Common myeloid progenitor, CD34-positive (primary cell): ENCODE measurements at regions not wholly inside any gene's neighbourhood (a gene's known extent, or its start where the extent isn't known, plus 50 kb on each side); places are given as distances from the start of the nearest gene placed in this dataset.
"Not testable (repeated sequence)": the region's sequence is repeated elsewhere in the genome, so short reads cannot be mapped to it uniquely, and the experiment has no call there.

Source experiments
- CTCF ChIA-PET: fragments of 350-600 bp; sonication (Branson Sonifier 250); formaldehyde crosslinking; loops from one replicate; lab custom pipeline; 2021; ENCODE audit warnings: antibody characterized with exemption; lab: Charles Lee
- POLR2A ChIA-PET: fragments of 350-600 bp; sonication (Branson Sonifier 250); formaldehyde crosslinking; loops from one replicate; lab custom pipeline; 2021; ENCODE audit warnings: antibody characterized with exemption; lab: Charles Lee
- DNase-seq, 3 donors: peaks; one replicate each; pipeline versions ENCODE4 v3.0.0 to v3.0.0-alpha.2; 2013
- H3K27ac ChIP-seq, 2 experiments: 1 replicate in 1 of 2; 2 replicates in 1 of 2; pipeline ENCODE4 v1.7.0; 2013; ENCODE audit warnings: inconsistent platforms in 2 of 2, low read length in 2 of 2, mild to moderate bottlenecking in 2 of 2, low read depth in 1 of 2, moderate library complexity in 1 of 2; ENCODE audit not compliant: severe bottlenecking in 2 of 2, insufficient read depth in 1 of 2, poor library complexity in 1 of 2
- H3K27me3 ChIP-seq, 5 experiments: replicated peaks in 2 of 5; 1 replicate in 3 of 5; 2 replicates in 2 of 5; pipeline versions ENCODE4 v1.6.1 to v1.7.0; 2013; ENCODE audit warnings: low read length in 4 of 5, mild to moderate bottlenecking in 2 of 5, moderate library complexity in 2 of 5, inconsistent platforms in 1 of 5; ENCODE audit not compliant: insufficient read depth in 5 of 5, control insufficient read depth in 4 of 5
- H3K36me3 ChIP-seq, 4 experiments: 1 replicate in 2 of 4; 2 replicates in 2 of 4; pipeline versions ENCODE4 v1.6.1 to v1.7.0; 2013; ENCODE audit warnings: low read length in 3 of 4, control low read depth in 1 of 4, mild to moderate bottlenecking in 1 of 4; ENCODE audit not compliant: control insufficient read depth in 4 of 4, insufficient read depth in 4 of 4
- H3K4me1 ChIP-seq, 4 experiments: 1 replicate in 3 of 4; 2 replicates in 1 of 4; pipeline versions ENCODE4 v1.6.1 to v1.7.1; 2013; ENCODE audit warnings: low read length in 3 of 4, mild to moderate bottlenecking in 3 of 4, control low read depth in 1 of 4, inconsistent platforms in 1 of 4, moderate library complexity in 1 of 4; ENCODE audit not compliant: control insufficient read depth in 4 of 4, insufficient read depth in 4 of 4; ENCODE audit errors: control extremely low read depth in 1 of 4
- H3K4me3 ChIP-seq, 7 experiments: 1 replicate in 4 of 7; 2 replicates in 3 of 7; pipeline versions ENCODE4 v1.5.1 to v1.7.0; 2013; ENCODE audit warnings: mild to moderate bottlenecking in 7 of 7, low read length in 6 of 7, moderate library complexity in 6 of 7, inconsistent platforms in 2 of 7, low read depth in 2 of 7, control low read depth in 1 of 7; ENCODE audit not compliant: insufficient read depth in 4 of 7, control insufficient read depth in 1 of 7; ENCODE audit errors: extremely low read depth in 1 of 7
- H3K9me3 ChIP-seq, 5 experiments: 1 replicate in 4 of 5; 2 replicates in 1 of 5; pipeline versions ENCODE4 v1.6.1 to v1.7.1; 2013; ENCODE audit warnings: low read length in 4 of 5, mild to moderate bottlenecking in 2 of 5, inconsistent platforms in 1 of 5, low read depth in 1 of 5, moderate library complexity in 1 of 5; ENCODE audit not compliant: control insufficient read depth in 4 of 5, insufficient read depth in 2 of 5; ENCODE audit errors: control extremely low read depth in 1 of 5
- WGBS: methylation state at CpG from one replicate; pipeline ENCODE4 v1.1.5; 2013; ENCODE audit not compliant: insufficient coverage; 5-methylcytosine and 5-hydroxymethylcytosine counted together

- H3K27me3 ChIP-seq, H3K27ac ChIP-seq, H3K36me3 ChIP-seq, POLR2A ChIA-PET, H3K4me1 ChIP-seq, H3K9me3 ChIP-seq, DNase-seq, CTCF ChIA-PET, H3K4me3 ChIP-seq: not testable (repeated sequence)
- 97% methylated on average over 8 of the region's 16 CpGs for WGBS
Measured at GRCh38 chr5:28799035-28799434, 1760.6 kb upstream of the CDH9 start.

- H3K27me3 ChIP-seq = no peaks in the 10 kb centered on the region
- ChIA-PET POLR2A (no interaction called here), CTCF (no interaction called here)
- H3K36me3 ChIP-seq = no peaks in the 10 kb centered on the region
- no peak overlapping the region for H3K4me3 ChIP-seq
- H3K9me3 ChIP-seq = peaks cover 0 to 2% (median 0%) of the 10 kb centered on the region in 5 experiments
- peaks cover 0 to 3% (median 0%) of the 10 kb centered on the region in 4 experiments for H3K4me1 ChIP-seq
- DNase-seq = no peak
- no peak overlapping the region for H3K27ac ChIP-seq
Measured at GRCh38 chr5:28788954-28789353, 1750.6 kb upstream of the CDH9 start.

- no peak overlapping the region for H3K4me3 ChIP-seq
- no peaks in the 10 kb centered on the region for H3K4me1 ChIP-seq
- CTCF ChIA-PET = no interaction called here
- H3K9me3 ChIP-seq = no peaks in the 10 kb centered on the region
- H3K27ac ChIP-seq = no peak overlapping the region
- no CpG with 5 or more reads among the region's 1 CpG for WGBS
- POLR2A ChIA-PET = no interaction called here
- no peaks in the 10 kb centered on the region for H3K36me3 ChIP-seq
- no peak for DNase-seq
- no peaks in the 10 kb centered on the region for H3K27me3 ChIP-seq
Measured at GRCh38 chr5:28780083-28780692, 1741.8 kb upstream of the CDH9 start.

- CTCF ChIA-PET = no interaction called here
- Histone ChIP-seq H3K27me3 (no peaks in the 10 kb centered on the region), H3K9me3 (no peaks in the 10 kb centered on the region), H3K36me3 (no peaks in the 10 kb centered on the region), H3K4me1 (no peaks in the 10 kb centered on the region), H3K4me3 (no peak overlapping the region), H3K27ac (no peak overlapping the region)
- DNase-seq = peak; percentile 7 to 46 (median 37)
- POLR2A ChIA-PET = no interaction called here
Measured at GRCh38 chr5:28779161-28779754, 1740.9 kb upstream of the CDH9 start.

- H3K27ac ChIP-seq = no peak overlapping the region
- H3K27me3 ChIP-seq = no peaks in the 10 kb centered on the region
- WGBS = 92% methylated on average over 2 of the region's 4 CpGs
- no peaks in the 10 kb centered on the region for H3K9me3 ChIP-seq
- CTCF ChIA-PET = no interaction called here
- H3K36me3 ChIP-seq = no peaks in the 10 kb centered on the region
- H3K4me1 ChIP-seq = peaks cover 0 to 2% (median 0%) of the 10 kb centered on the region in 4 experiments
- POLR2A ChIA-PET = no interaction called here
- H3K4me3 ChIP-seq = no peak overlapping the region
- DNase-seq = no peak
Measured at GRCh38 chr5:28770307-28770706, 1731.9 kb upstream of the CDH9 start.

- POLR2A ChIA-PET = no interaction called here
- H3K9me3 ChIP-seq = no peaks in the 10 kb centered on the region
- CTCF ChIA-PET = interaction anchor here (1.1 kb wide), 2 partner anchors 14 to 1549 kb away, joined by 3 to 5 read pairs; no protein-coding TSS in a partner anchor
Measured at GRCh38 chr5:28766565-28767158, 1728.3 kb upstream of the CDH9 start.

GRCh38 chr5:28751396-28751795 lies 1713.0 kb upstream of the CDH9 start:
- CTCF ChIA-PET = interaction anchor here (1.2 to 1.7 kb wide), 2 partner anchors 15 to 18 kb away, joined by 3 to 5 read pairs; no protein-coding TSS in a partner anchor
- DNase-seq = no peak
- 100% methylated on average over 2 of the region's 4 CpGs for WGBS

More at GRCh38 chr5:28766565-28767158, 1728.3 kb upstream of the CDH9 start:
- peaks cover 0 to 8% (median 3%) of the 10 kb centered on the region in 4 experiments for H3K4me1 ChIP-seq
- DNase-seq = peak; percentile 61 to 85 (median 77)
- no peak overlapping the region for H3K27ac ChIP-seq
- no CpG with 5 or more reads among the region's 2 CpGs for WGBS
- H3K27me3 ChIP-seq = no peaks in the 10 kb centered on the region
- H3K36me3 ChIP-seq = no peaks in the 10 kb centered on the region
- H3K4me3 ChIP-seq = no peak overlapping the region

More at GRCh38 chr5:28751396-28751795, 1713.0 kb upstream of the CDH9 start:
- Histone ChIP-seq H3K27ac (no peak overlapping the region), H3K4me1 (no peaks in the 10 kb centered on the region), H3K27me3 (no peaks in the 10 kb centered on the region), H3K4me3 (no peak overlapping the region), H3K36me3 (no peaks in the 10 kb centered on the region), H3K9me3 (no peaks in the 10 kb centered on the region)
- POLR2A ChIA-PET = no interaction called here
